Progenitor cell of endocrine pancreas (in vitro differentiated cells): ENCODE measurements at regions not wholly inside any gene's neighbourhood (a gene's known extent, or its start where the extent isn't known, plus 50 kb on each side); places are given as distances from the start of the nearest gene placed in this dataset.
"Not testable (repeated sequence)": the region's sequence is repeated elsewhere in the genome, so short reads cannot be mapped to it uniquely, and the experiment has no call there.

Experiments
- DNase-seq: peaks from one replicate; pipeline ENCODE4 v3.0.0; 2021; ENCODE audit warnings: low spot score; ENCODE audit not compliant: unreplicated experiment
- H3K27ac Mint-ChIP-seq: 2 replicates; pipeline ENCODE4 v1.8.0; 2021; ENCODE audit warnings: mild to moderate bottlenecking, moderate library complexity, mixed read lengths
- H3K27me3 Mint-ChIP-seq: 2 replicates; pipeline ENCODE4 v1.8.0; 2021; ENCODE audit warnings: mixed read lengths
- H3K36me3 Mint-ChIP-seq: 2 replicates; pipeline ENCODE4 v1.8.0; 2022; ENCODE audit warnings: mixed read lengths; ENCODE audit not compliant: insufficient read depth
- H3K4me1 Mint-ChIP-seq: 2 replicates; pipeline ENCODE4 v1.8.0; 2021; ENCODE audit warnings: low read depth, mixed read lengths
- H3K4me3 Mint-ChIP-seq: 2 replicates; pipeline ENCODE4 v1.8.0; 2021; ENCODE audit warnings: low read depth, mild to moderate bottlenecking, moderate library complexity, mixed read lengths
- H3K9me3 Mint-ChIP-seq: 2 replicates; pipeline ENCODE4 v1.8.0; 2021; ENCODE audit warnings: low read depth, mixed read lengths
- TF ChIP-seq, protein P1 (sequence below): fragments of 200-600 bp; sonication (generic); IDR thresholded peaks from one replicate; pipeline ENCODE4 v1.5.0; 2021; ENCODE audit warnings: antibody characterized with exemption, mild to moderate bottlenecking; ENCODE audit not compliant: unreplicated experiment

DNA sequence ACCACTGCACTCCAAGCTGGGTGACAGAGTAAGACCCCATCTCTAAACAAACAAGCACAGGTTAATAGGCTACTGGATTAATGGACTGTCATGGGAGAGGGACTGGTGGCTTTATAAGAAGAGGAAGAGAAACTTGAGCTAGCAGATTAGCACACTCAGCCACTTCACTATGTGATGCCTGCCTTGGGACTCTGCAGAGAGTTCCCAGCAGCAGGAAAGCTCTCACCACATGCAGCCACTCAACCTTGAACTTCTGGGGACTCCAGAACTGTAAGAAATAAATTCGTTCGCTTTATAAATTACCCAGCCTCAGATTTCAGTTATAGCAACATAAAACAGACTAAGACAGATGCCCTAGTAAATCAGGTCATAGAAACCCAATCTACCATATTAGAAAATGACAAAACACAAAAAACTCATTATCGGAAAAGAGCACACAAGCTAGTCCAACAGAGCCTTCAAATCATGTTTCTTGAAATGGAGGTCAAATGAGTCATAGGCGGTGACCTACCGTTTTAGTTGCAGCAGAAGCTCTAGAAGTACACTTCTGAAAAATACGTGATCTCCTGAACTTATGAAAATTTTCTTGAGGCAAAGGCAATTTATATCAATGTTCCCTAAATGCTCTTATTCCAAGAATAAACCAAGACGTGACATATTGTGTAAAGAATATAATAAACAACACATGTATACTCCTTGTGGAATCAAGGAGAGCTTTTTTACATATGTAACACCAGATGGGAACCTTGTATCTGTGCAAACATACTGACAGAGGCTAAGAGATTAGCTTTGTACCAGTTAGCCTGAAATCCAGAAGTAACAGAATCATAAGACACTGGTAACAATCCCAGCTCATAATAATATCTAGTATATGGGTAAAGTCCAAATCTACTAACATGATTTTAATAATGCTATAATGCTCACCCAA, 340.9 kb upstream of the SGCG start:
- TF ChIP-seq, protein P1, sequence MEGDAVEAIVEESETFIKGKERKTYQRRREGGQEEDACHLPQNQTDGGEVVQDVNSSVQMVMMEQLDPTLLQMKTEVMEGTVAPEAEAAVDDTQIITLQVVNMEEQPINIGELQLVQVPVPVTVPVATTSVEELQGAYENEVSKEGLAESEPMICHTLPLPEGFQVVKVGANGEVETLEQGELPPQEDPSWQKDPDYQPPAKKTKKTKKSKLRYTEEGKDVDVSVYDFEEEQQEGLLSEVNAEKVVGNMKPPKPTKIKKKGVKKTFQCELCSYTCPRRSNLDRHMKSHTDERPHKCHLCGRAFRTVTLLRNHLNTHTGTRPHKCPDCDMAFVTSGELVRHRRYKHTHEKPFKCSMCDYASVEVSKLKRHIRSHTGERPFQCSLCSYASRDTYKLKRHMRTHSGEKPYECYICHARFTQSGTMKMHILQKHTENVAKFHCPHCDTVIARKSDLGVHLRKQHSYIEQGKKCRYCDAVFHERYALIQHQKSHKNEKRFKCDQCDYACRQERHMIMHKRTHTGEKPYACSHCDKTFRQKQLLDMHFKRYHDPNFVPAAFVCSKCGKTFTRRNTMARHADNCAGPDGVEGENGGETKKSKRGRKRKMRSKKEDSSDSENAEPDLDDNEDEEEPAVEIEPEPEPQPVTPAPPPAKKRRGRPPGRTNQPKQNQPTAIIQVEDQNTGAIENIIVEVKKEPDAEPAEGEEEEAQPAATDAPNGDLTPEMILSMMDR, result no peak
- H3K9me3 Mint-ChIP-seq, result no peaks in the 10 kb centered on the region
- H3K27ac Mint-ChIP-seq, result no peak overlapping the region
- DNase-seq, result no peak
- no peaks in the 10 kb centered on the region for H3K27me3 Mint-ChIP-seq
- H3K4me3 Mint-ChIP-seq, result no peak overlapping the region
- no peaks in the 10 kb centered on the region for H3K4me1 Mint-ChIP-seq
- no peaks in the 10 kb centered on the region for H3K36me3 Mint-ChIP-seq

- Mint-ChIP-seq H3K4me3 (no peak overlapping the region), H3K27me3 (no peaks in the 10 kb centered on the region), H3K9me3 (no peaks in the 10 kb centered on the region), H3K36me3 (no peaks in the 10 kb centered on the region), H3K4me1 (no peaks in the 10 kb centered on the region), H3K27ac (no peak overlapping the region)
- TF ChIP-seq, protein P1, result no peak
- no peak for DNase-seq
Observed at GRCh38 chr13:22846551-22846950, 334.2 kb upstream of the SGCG start.

GRCh38 chr13:22848539-22849052, 332.2 kb upstream of the SGCG start:
- peaks cover 3% of the 10 kb centered on the region for H3K9me3 Mint-ChIP-seq
- no peak overlapping the region for H3K4me3 Mint-ChIP-seq
- no peak for DNase-seq
- no peaks in the 10 kb centered on the region for H3K27me3 Mint-ChIP-seq
- TF ChIP-seq, protein P1, result no peak
- no peaks in the 10 kb centered on the region for H3K4me1 Mint-ChIP-seq
- no peak overlapping the region for H3K27ac Mint-ChIP-seq
- no peaks in the 10 kb centered on the region for H3K36me3 Mint-ChIP-seq

DNA sequence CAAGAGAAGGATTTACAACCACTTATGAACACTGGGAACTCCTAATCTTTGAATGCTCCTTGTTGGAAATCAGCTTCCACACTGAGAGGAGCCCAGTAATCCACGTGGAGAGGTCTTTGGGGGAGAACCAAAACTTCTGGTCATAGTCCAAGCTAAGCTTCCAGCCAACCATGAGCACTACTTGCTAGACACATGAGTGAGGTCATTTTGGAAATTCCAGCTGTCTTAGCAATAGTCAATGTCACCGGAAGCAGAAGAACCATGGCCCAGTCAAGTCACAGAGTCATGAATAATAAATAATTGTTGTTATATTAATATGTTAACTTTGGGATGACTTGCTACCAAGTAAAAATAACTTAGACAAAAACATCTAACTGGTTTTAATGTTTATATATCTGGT, 324.9 kb upstream of the SGCG start:
- TF ChIP-seq, protein P1, result no peak
- Mint-ChIP-seq H3K4me1 (no peaks in the 10 kb centered on the region), H3K27ac (no peak overlapping the region), H3K27me3 (no peaks in the 10 kb centered on the region), H3K36me3 (no peaks in the 10 kb centered on the region), H3K4me3 (no peak overlapping the region), H3K9me3 (peaks cover 10% of the 10 kb centered on the region)
- DNase-seq, result no peak

DNA sequence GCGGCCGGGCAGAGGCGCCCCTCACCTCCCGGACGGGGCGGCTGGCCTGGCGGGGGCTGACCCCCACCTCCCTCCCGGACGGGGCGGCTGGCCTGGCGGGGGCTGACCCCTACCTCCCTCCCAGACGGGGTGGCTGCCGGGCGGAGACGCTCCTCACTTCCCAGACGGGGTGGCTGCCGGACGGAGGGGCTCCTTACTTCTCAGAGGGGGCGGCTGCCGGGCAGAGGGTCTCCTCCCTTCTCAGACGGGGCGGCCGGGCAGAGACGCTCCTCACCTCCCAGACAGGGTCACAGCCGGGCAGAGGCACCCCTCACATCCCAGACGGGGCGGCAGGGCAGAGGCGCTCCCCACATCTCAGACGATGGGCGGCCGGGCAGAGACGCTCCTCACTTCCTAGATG, 321.8 kb upstream of the SGCG start:
- DNase-seq, H3K4me3 Mint-ChIP-seq, H3K9me3 Mint-ChIP-seq, H3K36me3 Mint-ChIP-seq, H3K4me1 Mint-ChIP-seq, H3K27ac Mint-ChIP-seq, H3K27me3 Mint-ChIP-seq: not testable (repeated sequence)

GRCh38 chr13:22859411-22859810, 321.4 kb upstream of the SGCG start:
- not testable (repeated sequence) for DNase-seq, H3K4me3 Mint-ChIP-seq, H3K27me3 Mint-ChIP-seq, H3K27ac Mint-ChIP-seq, H3K36me3 Mint-ChIP-seq, H3K9me3 Mint-ChIP-seq, H3K4me1 Mint-ChIP-seq
